ENCODE measurements at regions not wholly inside any gene's neighbourhood (a gene's known extent, or its start where the extent isn't known, plus 50 kb on each side); places are given as distances from the start of the nearest gene placed in this dataset.

- no peak for DNase-seq
Measured at GRCh38 chr4:116400480-116400879, 684.9 kb downstream of the TRAM1L1 start.

- no peak for DNase-seq
Measured at GRCh38 chr4:116397714-116398113, 687.7 kb downstream of the TRAM1L1 start.

- DNase-seq = no peak
Measured at GRCh38 chr4:116397291-116397690, 688.1 kb downstream of the TRAM1L1 start.

GRCh38 chr4:116395408-116395807 lies 690.0 kb downstream of the TRAM1L1 start:
- no peak for DNase-seq

GRCh38 chr4:116391020-116391419 lies 694.4 kb downstream of the TRAM1L1 start:
- DNase-seq = no peak

GRCh38 chr4:116389139-116389538 lies 696.2 kb downstream of the TRAM1L1 start:
- no peak for DNase-seq

- no peak for DNase-seq
Measured at GRCh38 chr4:116387937-116388474, 697.4 kb downstream of the TRAM1L1 start.

GRCh38 chr4:116386856-116387255 lies 698.5 kb downstream of the TRAM1L1 start:
- DNase-seq = no peak

- DNase-seq = no peak
Measured at GRCh38 chr4:116385583-116385982, 699.8 kb downstream of the TRAM1L1 start.

- no peak for DNase-seq
Measured at GRCh38 chr4:116374815-116375214, 710.6 kb downstream of the TRAM1L1 start.

GRCh38 chr4:116362583-116362982 lies 722.8 kb downstream of the TRAM1L1 start:
- DNase-seq = no peak

GRCh38 chr4:116361790-116362189 lies 723.6 kb downstream of the TRAM1L1 start:
- DNase-seq = no peak

- DNase-seq = peak; percentile 7
Measured at GRCh38 chr4:116358633-116359222, 726.6 kb downstream of the TRAM1L1 start.

GRCh38 chr4:116357758-116358157 lies 727.6 kb downstream of the TRAM1L1 start:
- no peak for DNase-seq

- DNase-seq = no peak
Measured at GRCh38 chr4:116346750-116347149, 738.6 kb downstream of the TRAM1L1 start.

GRCh38 chr4:116343809-116344208 lies 741.6 kb downstream of the TRAM1L1 start:
- DNase-seq = no peak

- no peak for DNase-seq
Measured at GRCh38 chr4:116342143-116342542, 743.2 kb downstream of the TRAM1L1 start.

GRCh38 chr4:116332508-116332907 lies 752.9 kb downstream of the TRAM1L1 start:
- DNase-seq = no peak

- no peak for DNase-seq
Measured at GRCh38 chr4:116328261-116328860, 757.0 kb downstream of the TRAM1L1 start.

- DNase-seq = no peak
Measured at GRCh38 chr4:116323606-116324005, 761.8 kb downstream of the TRAM1L1 start.

GRCh38 chr4:116321471-116321870 lies 763.9 kb downstream of the TRAM1L1 start:
- no peak for DNase-seq

GRCh38 chr4:116320859-116321258 lies 764.5 kb downstream of the TRAM1L1 start:
- no peak for DNase-seq

GRCh38 chr4:116303736-116304188 lies 781.6 kb downstream of the TRAM1L1 start:
- no peak for DNase-seq

GRCh38 chr4:116302990-116303735 lies 782.2 kb downstream of the TRAM1L1 start:
- no peak for DNase-seq

Data from NCI-H524 treated with DMSO at 0.1 percent for 48 hours (cell line).